Stimulated activated CD8-positive, alpha-beta memory T cell treated with anti-CD3 and anti-CD28 coated beads, Interleukin-12 subunit alpha, Interleukin-12 subunit beta, amount 100 ng/mL, for 1 hour (primary cell): ENCODE measurements at regions not wholly inside any gene's neighbourhood (a gene's known extent, or its start where the extent isn't known, plus 50 kb on each side); places are given as distances from the start of the nearest gene placed in this dataset.
"Not testable (repeated sequence)": the region's sequence is repeated elsewhere in the genome, so short reads cannot be mapped to it uniquely, and the experiment has no call there.

Experiments
- DNase-seq: peaks from one replicate; pipeline ENCODE4 v3.0.0-alpha.2; 2020; ENCODE audit warnings: low read depth

DNA sequence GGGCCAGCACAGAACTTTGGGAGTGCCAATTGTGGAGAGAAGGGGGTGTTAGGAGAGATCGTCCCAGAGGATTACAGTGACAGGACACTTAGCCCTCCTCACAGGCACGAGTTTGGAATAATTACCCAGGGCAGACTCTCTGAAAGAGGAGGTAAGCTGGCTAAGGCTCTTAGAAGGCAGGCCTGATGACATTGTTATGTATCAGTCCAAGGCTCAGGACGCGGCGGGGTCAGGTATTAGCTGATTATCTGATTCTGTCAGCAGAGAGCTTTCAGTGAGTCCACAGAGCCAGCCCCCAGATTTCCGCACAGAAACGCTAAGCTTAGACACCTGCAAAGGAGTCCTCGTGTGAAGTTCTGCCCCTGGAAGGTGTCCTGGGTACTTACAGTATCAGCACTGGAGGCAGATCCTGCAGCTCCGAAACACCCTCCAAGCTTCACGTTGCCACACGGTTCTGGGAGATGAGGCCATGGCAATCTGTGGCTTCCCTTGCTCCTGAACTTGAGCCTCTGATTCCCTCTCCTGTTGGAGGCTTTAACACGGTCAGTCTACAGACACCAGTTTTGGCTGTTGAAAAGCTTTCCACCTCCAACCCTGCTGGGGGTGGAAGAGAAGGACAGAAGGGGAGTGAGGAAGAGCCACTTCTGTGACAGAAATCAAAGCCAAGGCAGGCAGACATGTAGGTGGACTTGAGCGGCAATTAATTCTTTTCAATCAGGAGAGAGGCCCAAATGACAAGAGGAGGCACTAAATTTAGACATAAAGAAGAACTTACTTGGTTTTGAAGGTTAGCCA, 123.6 kb upstream of the CADM1 start:
- DNase-seq, result no peak

DNA sequence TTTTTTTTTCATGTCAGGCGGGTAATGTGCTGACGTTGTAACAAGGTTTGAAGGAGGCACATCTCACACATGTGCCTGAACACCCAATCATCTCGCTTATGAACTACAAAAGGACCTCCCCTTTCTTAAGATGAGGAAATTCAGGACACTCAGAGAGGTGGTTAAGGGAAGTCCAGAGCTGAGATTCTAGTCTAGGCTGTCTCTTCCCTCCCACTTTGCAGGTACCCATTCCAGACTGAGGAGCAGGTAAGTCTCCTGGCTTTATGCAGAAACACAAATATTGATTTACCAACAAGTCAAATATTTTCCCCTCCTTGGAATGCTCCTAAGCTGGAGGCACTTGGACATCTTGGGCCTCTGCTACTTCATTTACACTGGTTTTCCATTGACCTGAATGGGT, 122.9 kb upstream of the CADM1 start:
- no peak for DNase-seq

GRCh38 chr11:115626414-115626813, 122.2 kb upstream of the CADM1 start:
- no peak for DNase-seq

DNA sequence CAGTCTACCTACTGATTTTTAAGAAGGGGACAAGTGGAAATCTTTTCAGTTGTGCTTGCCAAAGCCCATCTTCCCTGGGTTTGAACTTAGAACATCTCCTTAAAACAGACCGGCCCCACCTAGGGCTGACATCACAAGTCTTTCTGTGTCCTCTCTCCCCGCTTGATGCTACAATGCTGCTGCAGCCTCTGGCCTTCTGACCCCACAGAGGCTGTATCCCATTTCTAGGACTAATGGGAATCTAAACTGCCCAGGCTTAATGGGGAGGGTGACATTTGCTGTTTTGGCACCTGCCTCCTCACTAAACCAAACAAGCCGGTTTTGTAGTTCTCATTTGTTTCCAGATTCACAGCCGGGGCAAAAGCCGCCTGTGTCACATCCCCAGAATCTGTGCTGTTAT, 121.3 kb upstream of the CADM1 start:
- no peak for DNase-seq

GRCh38 chr11:115624065-115624464, 119.8 kb upstream of the CADM1 start:
- no peak for DNase-seq

- DNase-seq, result no peak
Observed at GRCh38 chr11:115623021-115623451, 118.8 kb upstream of the CADM1 start.

GRCh38 chr11:115618428-115618827, 114.2 kb upstream of the CADM1 start:
- DNase-seq, result no peak

- DNase-seq, result no peak
Observed at GRCh38 chr11:115617767-115618166, 113.6 kb upstream of the CADM1 start.

DNA sequence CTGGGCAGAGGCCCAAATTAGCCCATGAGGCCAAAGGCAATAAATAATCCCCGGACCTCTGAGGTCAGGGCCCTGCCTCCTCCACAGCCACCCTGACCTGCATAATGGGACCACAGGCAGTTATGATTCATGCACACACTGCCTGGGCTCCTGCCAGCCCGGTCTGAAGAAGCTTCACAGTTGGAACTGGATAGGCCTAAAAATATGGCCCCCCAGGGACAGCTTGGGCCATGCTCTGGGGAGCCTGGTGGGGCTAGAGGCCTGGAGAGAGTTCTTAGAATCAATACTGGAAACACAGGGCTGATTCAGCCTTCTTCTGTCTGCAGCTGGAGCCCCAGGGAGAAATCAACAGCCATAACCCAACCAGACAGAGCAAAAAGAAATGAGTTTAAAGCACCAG, 112.8 kb upstream of the CADM1 start:
- no peak for DNase-seq

DNA sequence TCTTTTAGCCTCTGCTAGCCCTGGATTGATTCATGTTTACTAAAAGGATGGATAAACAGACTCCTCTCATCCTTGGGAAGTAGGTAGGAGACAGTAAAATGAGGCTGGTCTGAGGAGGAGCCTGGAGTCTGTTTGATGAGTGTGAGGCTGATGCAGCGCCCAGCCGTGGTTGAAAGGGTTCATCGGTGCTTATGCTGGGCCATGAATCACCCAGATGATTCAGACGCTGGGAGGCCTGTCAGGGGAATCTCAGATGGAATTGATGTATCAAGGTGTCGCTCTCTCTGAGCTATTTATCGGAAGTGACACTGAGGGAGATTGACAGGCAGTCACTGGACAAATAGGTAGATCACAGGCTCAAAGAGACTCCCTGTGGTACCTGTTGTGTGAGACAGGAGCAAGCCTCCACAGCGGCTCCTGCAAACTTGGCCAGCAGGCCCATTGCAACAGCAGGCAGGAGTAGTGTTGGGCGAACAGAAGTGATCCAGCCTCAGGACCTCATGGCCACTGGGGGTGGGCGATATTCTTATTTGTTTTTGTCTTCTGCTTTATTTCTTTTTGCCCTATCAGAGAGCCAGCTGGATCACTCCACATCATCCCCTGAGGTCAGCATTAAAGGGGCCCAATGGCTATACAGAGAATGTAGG, 109.9 kb upstream of the CADM1 start:
- no peak for DNase-seq

GRCh38 chr11:115613004-115613403, 108.8 kb upstream of the CADM1 start:
- no peak for DNase-seq

- DNase-seq, result no peak
Observed at GRCh38 chr11:115612046-115612730, 108.0 kb upstream of the CADM1 start.

DNA sequence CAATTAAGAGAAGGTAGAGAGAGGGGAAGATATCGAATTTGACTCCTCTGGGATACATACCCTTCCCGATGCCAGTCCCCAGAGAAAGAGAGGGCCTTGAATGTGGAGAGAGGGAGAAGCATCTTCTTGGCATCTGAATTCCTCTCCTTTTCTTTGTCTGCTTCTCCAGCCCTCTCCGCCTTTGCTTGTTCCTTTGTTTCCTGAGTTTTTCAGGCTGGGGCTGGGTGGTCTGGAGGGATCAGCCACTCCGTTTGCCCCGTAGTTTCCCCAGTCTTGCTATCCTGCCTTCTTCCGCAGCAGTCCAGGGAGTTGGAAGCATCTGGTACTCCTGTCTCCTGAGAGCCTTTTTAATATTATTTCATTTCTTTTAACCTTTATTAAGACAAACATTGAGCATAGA, 107.1 kb upstream of the CADM1 start:
- no peak for DNase-seq

DNA sequence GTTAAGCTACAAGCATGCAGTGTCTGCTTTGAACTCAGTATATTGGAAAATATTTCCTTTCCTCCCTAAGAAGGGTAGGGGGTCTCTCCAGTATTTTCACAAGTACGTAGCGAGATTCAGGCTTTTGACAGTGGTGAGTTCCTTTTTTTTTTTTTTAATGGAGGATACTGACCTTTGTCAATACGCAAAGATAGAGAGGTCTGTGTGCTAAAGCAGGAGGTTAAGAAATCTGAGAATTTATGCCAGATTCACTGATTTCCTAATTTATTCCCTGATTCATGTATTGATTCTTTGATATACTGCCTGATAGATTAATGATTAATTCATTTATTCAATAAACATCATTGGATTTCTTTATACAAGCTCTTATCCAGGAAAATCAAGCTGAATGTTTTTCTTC, 106.7 kb upstream of the CADM1 start:
- no peak for DNase-seq

- DNase-seq, result not testable (repeated sequence)
Observed at GRCh38 chr11:115610234-115610633, 106.0 kb upstream of the CADM1 start.

- DNase-seq, result no peak
Observed at GRCh38 chr11:115608976-115609375, 104.8 kb upstream of the CADM1 start.

- DNase-seq, result no peak
Observed at GRCh38 chr11:115607621-115608221, 103.5 kb upstream of the CADM1 start.

GRCh38 chr11:115606498-115607220, 102.4 kb upstream of the CADM1 start:
- no peak for DNase-seq

DNA sequence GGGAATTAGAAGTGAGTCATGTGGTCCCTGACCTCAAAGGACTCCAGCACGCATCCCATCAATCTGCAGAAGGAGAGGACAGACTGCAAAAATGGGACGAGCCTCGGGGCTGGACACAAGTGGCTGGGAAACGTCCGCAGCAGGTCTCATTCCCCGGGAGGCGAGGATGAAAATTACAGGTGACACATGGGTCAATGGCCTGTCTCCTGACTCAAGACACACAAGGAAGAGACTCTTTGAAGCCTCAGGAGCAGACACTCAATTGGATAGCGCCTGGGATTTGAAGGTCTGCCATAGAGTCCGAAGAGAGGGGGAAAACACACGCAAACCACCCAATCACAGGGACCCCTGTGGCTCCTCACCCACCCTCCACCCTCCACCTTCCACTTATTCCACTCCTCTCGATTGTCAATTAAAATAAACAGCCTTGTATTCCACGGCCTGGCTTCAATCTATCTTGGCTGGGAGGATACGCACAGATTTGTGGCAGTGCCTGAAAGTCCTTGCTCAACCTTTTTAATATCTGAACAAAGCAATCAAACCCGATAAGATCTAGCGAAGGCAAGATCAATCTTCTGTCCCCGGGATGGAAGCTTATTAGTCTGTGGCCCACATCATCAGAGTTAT, 101.8 kb upstream of the CADM1 start:
- DNase-seq, result no peak

GRCh38 chr11:115605397-115605796, 101.2 kb upstream of the CADM1 start:
- not testable (repeated sequence) for DNase-seq

- no peak for DNase-seq
Observed at GRCh38 chr11:115599125-115599524, 94.9 kb upstream of the CADM1 start.
